ENCODE measurements at regions not wholly inside any gene's neighbourhood (a gene's known extent, or its start where the extent isn't known, plus 50 kb on each side); places are given as distances from the start of the nearest gene placed in this dataset.

GRCh38 chr6:167735084-167735950 is 91.4 kb upstream of the AFDN start:
- no peak for TF ChIP-seq CTCF (IDR thresholded peaks at IDR 0.05; ENCODE audit: low read depth, low read length)
- H3K9me3 ChIP-seq (ENCODE audit: low read depth): no peaks in the 10 kb centered on the region
- DNase-seq (ENCODE audit: low read depth in 1 of 2, low spot score in 1 of 2): peak in 1 of 2 donors; percentile 30
- H3K27me3 ChIP-seq: no peaks in the 10 kb centered on the region
- no peaks in the 10 kb centered on the region for H3K36me3 ChIP-seq
- H3K4me1 ChIP-seq (ENCODE audit: low read depth): no peaks in the 10 kb centered on the region
- no peak overlapping the region for H3K4me3 ChIP-seq
- no peak overlapping the region for H3K27ac ChIP-seq

GRCh38 chr6:167735951-167736288 is 90.8 kb upstream of the AFDN start:
- TF ChIP-seq CTCF (IDR thresholded peaks at IDR 0.05; ENCODE audit: low read depth, low read length): no peak
- no peaks in the 10 kb centered on the region for H3K36me3 ChIP-seq
- H3K27ac ChIP-seq: no peak overlapping the region
- no peaks in the 10 kb centered on the region for H3K27me3 ChIP-seq
- H3K4me1 ChIP-seq (ENCODE audit: low read depth): no peaks in the 10 kb centered on the region
- no peaks in the 10 kb centered on the region for H3K9me3 ChIP-seq (ENCODE audit: low read depth)
- no peak for DNase-seq (ENCODE audit: low read depth in 1 of 2, low spot score in 1 of 2)
- H3K4me3 ChIP-seq: no peak overlapping the region

- Histone ChIP-seq H3K27ac (no peak overlapping the region), H3K36me3 (no peaks in the 10 kb centered on the region), H3K4me1 (ENCODE audit: low read depth) (no peaks in the 10 kb centered on the region), H3K27me3 (no peaks in the 10 kb centered on the region), H3K9me3 (ENCODE audit: low read depth) (no peaks in the 10 kb centered on the region), H3K4me3 (no peak overlapping the region)
- peak in 1 of 2 donors; percentile 50 for DNase-seq (ENCODE audit: low read depth in 1 of 2, low spot score in 1 of 2)
- no peak for TF ChIP-seq CTCF (IDR thresholded peaks at IDR 0.05; ENCODE audit: low read depth, low read length)
Observed at GRCh38 chr6:167736486-167737204, 90.1 kb upstream of the AFDN start.

- no peaks in the 10 kb centered on the region for H3K36me3 ChIP-seq
- no peak for DNase-seq (ENCODE audit: low read depth in 1 of 2, low spot score in 1 of 2)
Observed at GRCh38 chr6:167737205-167737830, 89.4 kb upstream of the AFDN start.

More at GRCh38 chr6:167737205-167737830, 89.4 kb upstream of the AFDN start:
- H3K9me3 ChIP-seq (ENCODE audit: low read depth): no peaks in the 10 kb centered on the region
- no peak for TF ChIP-seq CTCF (IDR thresholded peaks at IDR 0.05; ENCODE audit: low read depth, low read length)
- no peaks in the 10 kb centered on the region for H3K4me1 ChIP-seq (ENCODE audit: low read depth)
- H3K27me3 ChIP-seq: no peaks in the 10 kb centered on the region
- H3K27ac ChIP-seq: no peak overlapping the region
- H3K4me3 ChIP-seq: no peak overlapping the region
